GM23248 (cell line): ENCODE measurements at regions not wholly inside any gene's neighbourhood (a gene's known extent, or its start where the extent isn't known, plus 50 kb on each side); places are given as distances from the start of the nearest gene placed in this dataset.

ENCODE experiments used
- EZH2 ChIP-seq: fragments of 200-600 bp; sonication (generic); IDR thresholded peaks from 2 replicates; pipeline ENCODE4 v1.6.1; 2018; ENCODE audit warnings: antibody characterized with exemption, mild to moderate bottlenecking; ENCODE audit not compliant: insufficient read depth, poor library complexity, severe bottlenecking
- EZH2phosphoT487 ChIP-seq: fragments of 200-600 bp; sonication (generic); IDR thresholded peaks from 2 replicates; pipeline ENCODE4 v1.6.1; 2018; ENCODE audit warnings: antibody characterized with exemption, moderate library complexity, mild to moderate bottlenecking, low read depth; ENCODE audit not compliant: insufficient read depth

GRCh38 chr2:176851200-176851888 is 361.2 kb upstream of the HNRNPA3 start:
- TF ChIP-seq EZH2 (no peak), EZH2phosphoT487 (no peak)
